ENCODE measurements at regions not wholly inside any gene's neighbourhood (a gene's known extent, or its start where the extent isn't known, plus 50 kb on each side); places are given as distances from the start of the nearest gene placed in this dataset.

DNA sequence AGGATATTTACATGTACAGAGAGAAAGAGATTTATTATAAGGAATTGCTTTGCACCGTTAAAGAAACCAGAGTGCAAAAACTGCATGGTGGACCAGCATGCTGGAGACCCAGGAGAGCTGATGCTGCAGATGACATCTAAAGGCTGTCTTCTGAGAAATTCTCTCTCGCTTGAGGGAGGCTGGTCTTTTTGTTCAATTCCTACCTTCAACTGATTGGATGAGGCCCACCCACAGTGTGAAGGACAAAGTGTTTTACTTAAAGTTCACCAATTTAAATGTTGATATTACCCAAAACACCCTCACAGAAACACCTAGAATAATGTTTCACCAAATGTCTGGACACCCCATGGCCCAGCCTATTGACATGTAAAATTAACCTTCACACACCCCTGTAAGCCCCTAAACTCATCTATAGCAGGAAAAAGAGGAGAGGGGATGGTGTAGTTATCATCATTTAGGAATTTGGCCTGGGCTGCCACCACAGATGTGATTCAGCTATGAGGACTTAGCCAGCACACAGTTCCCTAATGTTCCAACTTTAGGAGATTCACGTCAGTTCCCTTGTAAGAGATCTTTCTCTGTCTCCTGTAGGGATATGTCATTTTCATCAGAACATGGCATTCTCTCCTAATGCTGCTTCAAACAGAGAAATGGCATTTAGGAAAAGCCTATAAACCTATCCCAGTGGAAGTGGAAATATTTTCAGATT lies 358.2 kb upstream of the TLE4 start:
- TF ChIP-seq CTBP1 (IDR thresholded peaks at IDR 0.05; ENCODE audit: borderline replicate concordance) (no peak), HDGF (IDR thresholded peaks at IDR 0.05; ENCODE audit: borderline replicate concordance) (no peak), LEF1 (IDR thresholded peaks at IDR 0.05; ENCODE audit: borderline replicate concordance) (no peak), SP1 (IDR thresholded peaks at IDR 0.05) (no peak), SUZ12 (IDR thresholded peaks at IDR 0.05) (no peak), ELF4 (IDR thresholded peaks at IDR 0.05) (no peak), L3MBTL2 (conservative IDR thresholded peaks at IDR 0.05) (no peak)
- TF ChIP-seq, protein P1, sequence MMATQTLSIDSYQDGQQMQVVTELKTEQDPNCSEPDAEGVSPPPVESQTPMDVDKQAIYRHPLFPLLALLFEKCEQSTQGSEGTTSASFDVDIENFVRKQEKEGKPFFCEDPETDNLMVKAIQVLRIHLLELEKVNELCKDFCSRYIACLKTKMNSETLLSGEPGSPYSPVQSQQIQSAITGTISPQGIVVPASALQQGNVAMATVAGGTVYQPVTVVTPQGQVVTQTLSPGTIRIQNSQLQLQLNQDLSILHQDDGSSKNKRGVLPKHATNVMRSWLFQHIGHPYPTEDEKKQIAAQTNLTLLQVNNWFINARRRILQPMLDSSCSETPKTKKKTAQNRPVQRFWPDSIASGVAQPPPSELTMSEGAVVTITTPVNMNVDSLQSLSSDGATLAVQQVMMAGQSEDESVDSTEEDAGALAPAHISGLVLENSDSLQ (IDR thresholded peaks at IDR 0.05) = no peak
